K562 (cell line): ENCODE measurements at regions not wholly inside any gene's neighbourhood (a gene's known extent, or its start where the extent isn't known, plus 50 kb on each side); places are given as distances from the start of the nearest gene placed in this dataset.

Experiments used
- ATAC-seq: fragments of 200-7000 bp; cut with Tn5 transposase; 3 replicates; pipeline ENCODE4 v1.9.1; 2020; ENCODE audit warnings: moderate library complexity
- BruUV-seq: library from RNA; stranded (reverse); fragments of 400-500 nt; replicated peaks from 2 replicates; lab custom pipeline; 2021; lab: Mats Ljungman, UMichigan
- CTCF ChIA-PET: fragments of 300-600 bp; formaldehyde crosslinking; extraction: SDS; loops from one replicate; lab custom pipeline; 2021; ENCODE audit warnings: low intra/inter-chr PET ratio; lab: Yijun Ruan, JAX
- POLR2A ChIA-PET: fragments of 300-600, 350-650 bp; sonication (Branson Sonifier 250); formaldehyde crosslinking; extraction: SDS; loops from one replicate; lab custom pipeline; 2021; ENCODE audit warnings: antibody characterized with exemption, inconsistent platforms; lab: Yijun Ruan, JAX
- DNase-seq, 4 experiments: peaks; one replicate each; pipeline versions ENCODE4 v3.0.0 to v3.0.0-alpha.2; 2011 to 2018; ENCODE audit warnings: low spot score in 3 of 4, mixed read lengths in 3 of 4; ENCODE audit errors: extremely low read depth in 1 of 4
- FAIRE-seq: peaks from 2 replicates; lab custom pipeline; 2011; peaks lifted over from hg19 to GRCh38; lab: Jason Lieb, UNC
- H2AFZ ChIP-seq: 2 replicates; pipeline ENCODE4 v1.6.0; 2011; ENCODE audit warnings: low read depth, low read length, control low read depth, inconsistent platforms
- H3K27ac ChIP-seq: fragments of 200-600 bp; 3 replicates; pipeline ENCODE4 v1.8.0; 2011; ENCODE audit warnings: low read depth, mild to moderate bottlenecking, control low read depth, inconsistent platforms, low read length, moderate library complexity, mixed read lengths; ENCODE audit errors: extremely low read depth
- H3K27me3 ChIP-seq, 2 experiments: fragments of 300-600 bp in 1 of 2; 2 replicates in 1 of 2; 3 replicates in 1 of 2; pipeline versions ENCODE4 v1.6.0 to v1.8.0; 2011; ENCODE audit warnings: inconsistent platforms in 2 of 2, low read length in 2 of 2, mild to moderate bottlenecking in 1 of 2, mixed read lengths in 1 of 2, moderate library complexity in 1 of 2; ENCODE audit not compliant: control insufficient read depth in 2 of 2, insufficient read depth in 2 of 2
- H3K36me3 ChIP-seq: fragments of 300-600 bp; 3 replicates; pipeline ENCODE4 v1.8.0; 2011; ENCODE audit warnings: mild to moderate bottlenecking, low read length, inconsistent platforms; ENCODE audit not compliant: control insufficient read depth, insufficient read depth
- H3K4me1 ChIP-seq, 2 experiments: fragments of 200-600 bp in 1 of 2; replicated peaks in 1 of 2; 2 replicates in 1 of 2; 3 replicates in 1 of 2; pipeline versions ENCODE4 v1.5.1 to v1.8.0; 2011; ENCODE audit warnings: inconsistent platforms in 2 of 2, low read length in 2 of 2, mild to moderate bottlenecking in 1 of 2, mixed read lengths in 1 of 2, moderate library complexity in 1 of 2; ENCODE audit not compliant: control insufficient read depth in 2 of 2, insufficient read depth in 2 of 2
- H3K4me2 ChIP-seq: 2 replicates; pipeline ENCODE4 v1.6.1; 2011; ENCODE audit warnings: low read length, control low read depth, inconsistent platforms, mixed read lengths; ENCODE audit not compliant: insufficient read depth
- H3K4me3 ChIP-seq: fragments of 200-600 bp; sonication (generic), shearing (Covaris generic); 2 replicates; pipeline ENCODE4 v1.5.1; 2016; ENCODE audit warnings: control low read depth, inconsistent platforms
- H3K79me2 ChIP-seq: fragments of 200-600 bp; 3 replicates; pipeline ENCODE4 v1.8.0; 2011; ENCODE audit warnings: low read length, inconsistent platforms; ENCODE audit not compliant: control insufficient read depth, insufficient read depth
- H3K9ac ChIP-seq, 2 experiments: 2 replicates each; pipeline versions ENCODE4 v1.6.0 to v1.6.1; 2011; ENCODE audit warnings: low read depth in 2 of 2, low read length in 2 of 2, control low read depth in 1 of 2, inconsistent platforms in 1 of 2, mild to moderate bottlenecking in 1 of 2, mixed read lengths in 1 of 2; ENCODE audit not compliant: insufficient read depth in 1 of 2
- H3K9me1 ChIP-seq: one replicate; pipeline ENCODE4 v1.6.0; 2011; ENCODE audit warnings: inconsistent platforms, mild to moderate bottlenecking, low read length, moderate library complexity; ENCODE audit not compliant: control insufficient read depth, insufficient read depth
- H3K9me3 ChIP-seq: replicated peaks from 2 replicates; pipeline ENCODE4 v1.5.1; 2011; ENCODE audit warnings: low read depth, low read length, inconsistent platforms; ENCODE audit not compliant: control insufficient read depth, insufficient read depth
- H4K20me1 ChIP-seq: replicated peaks from 2 replicates; pipeline ENCODE4 v1.6.1; 2011; ENCODE audit warnings: low read length, inconsistent platforms, mixed read lengths; ENCODE audit not compliant: control insufficient read depth, insufficient read depth
- C11orf30 ChIP-seq: fragments of 450-650 bp; IDR thresholded peaks from 2 replicates; pipeline ENCODE4 v1.6.1; 2016; ENCODE audit warnings: low read depth, mild to moderate bottlenecking
- ELF2 ChIP-seq: fragments of 250-450 bp; sonication (Bioruptor Pico); IDR thresholded peaks from 2 replicates; pipeline ENCODE4 v1.5.0; 2021; ENCODE audit warnings: mild to moderate bottlenecking
- ESRRA ChIP-seq: fragments of 450-650 bp; IDR thresholded peaks from 2 replicates; pipeline ENCODE4 v1.6.1; 2014; ENCODE audit warnings: low read depth, mild to moderate bottlenecking, moderate library complexity, borderline replicate concordance
- HSF4 ChIP-seq: fragments of 250-450 bp; sonication (Bioruptor Pico); IDR thresholded peaks from 2 replicates; pipeline ENCODE4 v2.1.2; 2022; ENCODE audit warnings: mild to moderate bottlenecking, moderate library complexity, borderline replicate concordance
- NFATC3 ChIP-seq: fragments of 450-650 bp; IDR thresholded peaks from 2 replicates; pipeline ENCODE4 v1.6.1; 2017; ENCODE audit warnings: mild to moderate bottlenecking
- RAD21 ChIP-seq, 2 experiments: fragments of 250-450 bp in 1 of 2; fragments of 450-650 bp in 1 of 2; sonication (Bioruptor Pico) in 1 of 2; formaldehyde crosslinking in 1 of 2; IDR thresholded peaks in 1 of 2; conservative IDR thresholded peaks in 1 of 2; 2 replicates each; pipeline versions ENCODE4 v1.4.0 to v1.8.0; 2020 to 2022; ENCODE audit warnings: mild to moderate bottlenecking in 2 of 2, moderate library complexity in 1 of 2
- SETDB1 ChIP-seq: IDR thresholded peaks from one replicate; pipeline ENCODE4 v1.6.1; 2012; ENCODE audit warnings: low read length, control low read depth, inconsistent platforms
- TARDBP ChIP-seq: fragments of 450-650 bp; IDR thresholded peaks from 2 replicates; pipeline ENCODE4 v1.6.1; 2016
- TCF7 ChIP-seq: sonication (generic); IDR thresholded peaks from 2 replicates; pipeline ENCODE4 v1.6.1; 2016; ENCODE audit warnings: antibody characterized with exemption, borderline replicate concordance
- THRA ChIP-seq: fragments of 450-650 bp; IDR thresholded peaks from 2 replicates; pipeline ENCODE4 v1.6.1; 2017; ENCODE audit warnings: mild to moderate bottlenecking, moderate library complexity
- ZC3H4 ChIP-seq: sonication (generic); formaldehyde crosslinking; IDR thresholded peaks from 2 replicates; pipeline ENCODE4 v1.9.0; 2021; ENCODE audit warnings: missing genetic modification reagents, borderline replicate concordance
- ZMIZ1 ChIP-seq, 2 experiments: fragments of 150-350 bp in 1 of 2; IDR thresholded peaks; 2 replicates each; pipeline ENCODE4 v1.6.1; 2012 to 2016; ENCODE audit warnings: low read depth in 2 of 2, low read length in 2 of 2, mild to moderate bottlenecking in 1 of 2, moderate library complexity in 1 of 2
- ZNF23 ChIP-seq: fragments of 250-450 bp; sonication (Bioruptor Pico); IDR thresholded peaks from 2 replicates; pipeline ENCODE4 v1.4.0; 2020; ENCODE audit warnings: mild to moderate bottlenecking
- ZNF253 ChIP-seq: fragments of 250-450 bp; sonication (Bioruptor Pico); conservative IDR thresholded peaks from 2 replicates; pipeline ENCODE4 v1.6.1; 2021; ENCODE audit warnings: mild to moderate bottlenecking
- WGBS: fragments of 100-300 bp; shearing (Covaris generic); methylation state at CpG from one replicate; pipeline ENCODE4 v1.1.6; 2016; ENCODE audit warnings: low coverage, mixed read lengths; ENCODE audit not compliant: insufficient coverage; ENCODE audit errors: missing lambda C conversion rate; 5-methylcytosine and 5-hydroxymethylcytosine counted together
- in situ Hi-C: fragments of 300-500 bp; cut with MboI; formaldehyde crosslinking; loops from 4 replicates; pipeline ENCODE4 v1.15.0; 2018; ENCODE audit warnings: inconsistent platforms, mixed read lengths
- intact Hi-C: fragments of 100-400 bp; cut with micrococcal nuclease; formaldehyde crosslinking; loops from 2 replicates; pipeline ENCODE4 v1.14.2; 2022
- TF ChIP-seq, protein P1 (sequence below): fragments of 250-450 bp; sonication (Bioruptor Pico); IDR thresholded peaks from 2 replicates; pipeline ENCODE4 v1.6.1; 2021; ENCODE audit warnings: mild to moderate bottlenecking

DNA sequence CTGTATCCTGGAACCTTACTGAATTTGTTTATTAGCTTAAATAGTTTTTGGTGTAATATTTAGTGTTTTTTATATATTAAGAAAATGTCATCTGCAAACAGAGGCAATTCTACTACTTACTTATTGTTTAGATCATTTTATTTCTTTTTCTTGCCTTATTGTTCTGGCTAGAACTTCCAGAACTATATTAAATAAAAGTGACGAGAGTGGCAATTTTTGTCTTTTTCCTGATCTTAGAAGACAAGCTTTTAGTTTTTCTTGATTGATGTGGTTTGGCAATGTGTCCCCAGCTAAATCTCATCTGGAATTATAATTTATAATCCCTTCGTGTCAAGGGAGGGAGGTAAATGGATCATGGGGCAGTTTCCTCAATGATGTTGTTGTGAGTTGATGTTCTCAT lies 857.8 kb downstream of the SLC6A15 start (continued):
- TF ChIP-seq ZMIZ1 (IDR thresholded peaks at IDR 0.05; ENCODE audit: low read depth in 2 of 2, low read length in 2 of 2) (no peak), ZNF23 (no peak), RAD21 (CRISPR knock-in tag; conservative IDR thresholded peaks at IDR 0.05 in 1 of 2, IDR thresholded peaks at IDR 0.05 in 1 of 2) (no peak)

- H3K4me1 ChIP-seq, result no peaks in the 10 kb centered on the region
- FAIRE-seq, result no peak
- ATAC-seq, result no peak
- no peak for DNase-seq
- H3K9ac ChIP-seq, result no peak overlapping the region
- WGBS, result 0% methylated on average over 1 of the region's 1 CpG
- no peaks in the 10 kb centered on the region for H3K9me3 ChIP-seq
- no peaks in the 10 kb centered on the region for H3K27me3 ChIP-seq
- no peak overlapping the region for H2AFZ ChIP-seq
- intact Hi-C loops, result no loop called here
- ChIA-PET CTCF (no interaction called here), POLR2A (no interaction called here)
- no peak overlapping the region for H3K27ac ChIP-seq
- no peak overlapping the region for H3K4me3 ChIP-seq
- H3K4me2 ChIP-seq, result no peak overlapping the region
- no peaks in the 10 kb centered on the region for H3K36me3 ChIP-seq
- BruUV-seq, result no TSS peak
- H3K9me1 ChIP-seq, result no peaks in the 10 kb centered on the region
- H3K79me2 ChIP-seq, result no peaks in the 10 kb centered on the region
- H4K20me1 ChIP-seq, result no peaks in the 10 kb centered on the region
- TF ChIP-seq, protein P1, sequence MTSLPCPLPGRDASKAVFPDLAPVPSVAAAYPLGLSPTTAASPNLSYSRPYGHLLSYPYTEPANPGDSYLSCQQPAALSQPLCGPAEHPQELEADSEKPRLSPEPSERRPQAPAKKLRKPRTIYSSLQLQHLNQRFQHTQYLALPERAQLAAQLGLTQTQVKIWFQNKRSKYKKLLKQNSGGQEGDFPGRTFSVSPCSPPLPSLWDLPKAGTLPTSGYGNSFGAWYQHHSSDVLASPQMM, result no peak
- TF ChIP-seq ZC3H4 (CRISPR knock-in tag), result no peak
- no peak for TF ChIP-seq NFATC3
- TF ChIP-seq ZNF253 (CRISPR knock-in tag), result no peak
- no peak for TF ChIP-seq TARDBP
- no peak for TF ChIP-seq C11orf30
- TF ChIP-seq TCF7, result no peak
- TF ChIP-seq ELF2 (CRISPR knock-in tag), result no peak
- no peak for TF ChIP-seq ESRRA
- TF ChIP-seq HSF4 (CRISPR knock-in tag), result no peak
- TF ChIP-seq THRA, result no peak
- no peak for TF ChIP-seq SETDB1
- in situ Hi-C loops, result no loop called here
These were observed 864.7 kb downstream of the SLC6A15 start for GRCh38 chr12:84047881-84048280.
